AG08395 (cell line): ENCODE measurements at regions not wholly inside any gene's neighbourhood (a gene's known extent, or its start where the extent isn't known, plus 50 kb on each side); places are given as distances from the start of the nearest gene placed in this dataset.

Experiments
- DNase-seq: peaks from one replicate; pipeline ENCODE4 v3.0.0; 2012; ENCODE audit warnings: mixed read lengths, low spot score

DNA sequence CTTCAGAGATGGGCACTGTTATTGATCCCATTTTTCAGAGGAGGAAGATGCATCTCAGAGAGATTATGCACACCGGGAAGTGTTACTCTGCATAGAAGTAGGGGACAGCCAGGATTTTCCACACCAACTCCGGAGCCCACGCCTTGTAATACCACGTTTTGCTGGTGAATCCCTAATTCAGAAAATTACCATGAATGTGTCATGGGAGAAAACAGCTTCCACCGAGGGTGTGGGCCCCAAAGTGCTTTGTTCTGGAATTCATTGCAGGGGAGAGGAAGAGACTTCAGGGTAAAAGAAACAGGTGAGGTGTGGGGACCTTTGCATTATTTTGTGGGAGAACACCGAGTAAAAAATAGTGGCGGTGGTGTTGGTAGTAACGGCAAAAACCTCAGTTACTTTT lies 1051.4 kb upstream of the RBFOX1 start:
- no peak for DNase-seq

GRCh38 chr16:6280055-6280454 lies 1052.6 kb upstream of the RBFOX1 start:
- no peak for DNase-seq

DNA sequence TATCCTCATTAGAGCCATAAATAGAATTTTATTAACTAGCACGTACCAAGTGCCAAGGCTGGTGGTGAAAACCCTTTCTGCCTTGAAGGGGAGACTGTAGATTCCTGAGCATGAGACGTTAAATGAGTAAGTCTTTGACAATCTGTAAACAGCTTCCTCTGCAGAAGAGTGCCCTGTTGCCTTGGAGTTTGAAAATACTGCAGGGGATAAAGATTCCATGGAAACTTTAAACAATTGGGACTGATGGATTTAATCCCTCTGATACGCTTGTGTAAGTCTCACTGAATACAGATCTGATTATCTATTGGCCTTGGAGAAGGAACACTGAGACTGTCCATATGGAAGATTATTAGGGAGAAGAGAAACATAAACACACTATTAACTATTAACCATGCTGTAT lies 1053.4 kb upstream of the RBFOX1 start:
- no peak for DNase-seq

DNA sequence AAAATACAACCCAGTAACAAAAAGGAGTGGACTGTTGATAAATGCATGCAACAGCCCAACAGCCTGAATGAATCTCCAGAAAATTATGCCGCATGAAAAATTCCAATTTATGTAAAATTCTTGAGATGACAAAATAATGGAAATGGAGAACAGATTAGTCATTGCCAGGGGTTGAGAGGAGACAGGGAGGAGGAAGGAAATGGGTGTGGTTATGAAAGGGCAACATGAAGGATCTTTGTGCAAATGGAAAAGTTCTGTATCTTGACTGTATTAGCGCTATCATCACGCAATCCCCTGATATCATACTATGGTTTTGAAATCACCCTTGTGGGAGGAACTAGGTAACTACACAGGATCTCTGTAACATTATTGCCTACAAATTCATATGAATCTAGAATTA lies 1058.3 kb upstream of the RBFOX1 start:
- no peak for DNase-seq

GRCh38 chr16:6267682-6268081 lies 1065.0 kb upstream of the RBFOX1 start:
- DNase-seq: no peak

DNA sequence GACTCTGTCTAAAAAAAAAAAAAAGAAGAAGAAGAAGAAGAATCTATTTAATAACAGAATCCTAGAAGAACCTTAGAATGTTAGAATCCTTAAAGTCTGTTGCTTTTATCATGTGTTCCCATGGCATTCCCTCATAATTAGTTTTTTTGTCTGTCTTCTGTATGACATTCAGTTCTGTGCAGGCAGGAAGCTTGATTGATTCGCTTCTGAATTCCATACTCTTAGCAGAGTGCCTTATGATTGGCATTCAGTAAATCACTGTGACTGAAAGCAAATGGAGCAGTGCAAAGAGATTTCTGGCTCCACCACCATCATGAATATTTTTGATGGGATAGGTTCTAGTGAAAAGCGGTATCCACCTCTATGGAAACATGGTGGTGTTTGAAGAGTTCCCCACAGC lies 1065.9 kb upstream of the RBFOX1 start:
- no peak for DNase-seq

- DNase-seq: no peak
These were observed 1066.7 kb upstream of the RBFOX1 start for GRCh38 chr16:6265968-6266367.

- no peak for DNase-seq
These were observed 1074.6 kb upstream of the RBFOX1 start for GRCh38 chr16:6258056-6258455.

DNA sequence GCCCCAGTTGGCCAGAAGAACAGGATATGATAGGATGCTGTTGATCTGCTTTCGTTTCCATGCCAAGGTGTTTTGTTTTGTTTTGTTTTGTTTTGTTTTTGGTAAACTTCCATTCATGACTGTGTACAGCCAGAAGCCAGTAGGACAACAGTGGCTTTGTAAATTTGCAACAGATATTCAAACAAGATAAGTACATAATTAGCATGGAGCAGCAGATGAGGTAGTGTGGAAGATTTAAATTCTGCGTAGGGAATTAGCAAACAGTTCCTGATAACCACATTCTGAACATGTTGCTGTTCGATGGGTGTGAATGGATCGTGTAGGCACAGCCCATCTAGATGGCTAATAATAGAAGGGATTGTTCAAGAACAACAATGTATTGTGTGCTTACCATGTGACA lies 1080.1 kb upstream of the RBFOX1 start:
- DNase-seq: no peak

DNA sequence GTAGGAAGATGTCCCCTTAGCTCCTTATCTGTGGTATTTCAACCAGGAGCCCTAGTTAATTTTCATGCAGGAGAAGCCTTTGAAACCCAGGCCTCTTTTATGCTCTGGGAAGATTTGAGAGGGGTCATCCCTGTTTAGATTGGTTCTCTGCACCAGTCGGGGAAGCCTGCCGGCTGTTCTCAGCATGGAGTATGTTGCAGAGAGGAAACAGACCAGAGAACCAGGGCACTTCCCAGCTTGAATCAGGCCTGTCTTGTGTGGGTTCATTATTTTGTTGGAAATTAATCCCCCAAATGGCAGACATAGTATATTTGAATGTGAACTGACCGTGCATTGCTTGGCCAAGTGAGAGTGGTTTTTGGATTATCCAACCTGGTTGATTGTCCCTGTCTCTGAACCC lies 1082.1 kb upstream of the RBFOX1 start:
- DNase-seq: no peak

DNA sequence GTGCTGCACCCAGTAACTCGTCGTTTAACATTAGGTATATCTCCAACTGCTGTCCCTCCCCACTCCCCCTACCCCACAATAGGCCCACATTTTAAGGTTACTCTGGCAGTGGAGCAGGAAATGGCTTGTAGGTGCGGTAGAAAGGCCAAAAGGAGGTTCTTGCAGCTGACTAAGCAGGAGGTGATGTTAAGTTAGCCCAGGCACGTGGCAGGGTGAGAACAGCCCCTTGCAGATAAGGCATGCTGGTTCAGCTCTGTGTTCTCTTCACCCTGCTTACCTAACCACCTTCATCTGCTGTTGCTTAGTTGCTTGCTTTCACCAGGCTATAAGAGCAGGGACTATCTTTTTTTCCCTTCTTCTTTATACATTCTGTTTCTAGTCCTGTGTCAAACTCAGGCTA lies 1082.8 kb upstream of the RBFOX1 start:
- DNase-seq: no peak

GRCh38 chr16:6248199-6248598 lies 1084.4 kb upstream of the RBFOX1 start:
- DNase-seq: no peak

- DNase-seq: no peak
These were observed 1084.9 kb upstream of the RBFOX1 start for GRCh38 chr16:6247775-6248174.

- no peak for DNase-seq
These were observed 1085.5 kb upstream of the RBFOX1 start for GRCh38 chr16:6247150-6247549.

GRCh38 chr16:6246266-6246665 lies 1086.4 kb upstream of the RBFOX1 start:
- no peak for DNase-seq

GRCh38 chr16:6232056-6232455 lies 1100.6 kb upstream of the RBFOX1 start:
- no peak for DNase-seq

DNA sequence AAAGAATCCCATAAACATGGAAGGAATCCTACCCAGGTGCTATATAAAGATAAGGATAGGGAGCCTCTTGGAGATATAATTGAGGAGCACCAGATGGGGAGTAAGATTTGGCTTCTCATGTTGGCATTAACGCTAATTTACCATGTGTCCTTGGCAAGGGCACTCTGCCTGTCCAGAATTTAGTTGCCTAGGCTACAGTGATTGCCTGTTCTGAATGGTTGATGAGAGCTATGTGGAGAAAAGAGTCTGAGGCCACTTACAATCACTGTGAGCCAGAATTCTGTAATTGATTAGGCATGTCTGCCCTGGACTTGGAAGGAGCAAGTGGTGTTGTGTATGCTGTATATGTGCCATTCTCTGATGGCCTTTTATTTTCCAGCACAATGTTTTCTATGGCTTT lies 1101.2 kb upstream of the RBFOX1 start:
- DNase-seq: no peak

- DNase-seq: no peak
These were observed 1103.5 kb upstream of the RBFOX1 start for GRCh38 chr16:6229186-6229585.

DNA sequence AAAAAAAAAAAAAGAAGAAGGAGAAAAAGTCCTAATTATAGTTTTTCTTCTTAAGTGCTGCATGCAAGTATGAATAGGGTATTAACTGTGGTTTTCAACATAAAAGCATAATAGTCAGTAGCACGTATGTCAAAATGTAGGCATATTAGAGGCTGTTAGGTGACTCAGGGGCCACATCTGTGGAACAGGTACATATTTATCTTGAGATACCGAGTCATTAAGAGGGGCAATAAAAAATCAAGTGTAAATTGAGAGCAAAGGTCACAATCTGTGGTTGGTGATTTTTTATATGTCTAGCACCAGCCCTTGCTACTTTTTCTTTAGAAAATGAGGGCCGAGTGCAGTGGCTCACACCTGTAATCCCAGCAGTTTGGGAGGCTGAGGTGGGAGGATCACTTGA lies 1113.8 kb upstream of the RBFOX1 start:
- no peak for DNase-seq

- DNase-seq: no peak
These were observed 1115.8 kb upstream of the RBFOX1 start for GRCh38 chr16:6216836-6217235.

- DNase-seq: no peak
These were observed 1114.0 kb upstream of the EEF2KMT start for GRCh38 chr16:6211644-6212043.

DNA sequence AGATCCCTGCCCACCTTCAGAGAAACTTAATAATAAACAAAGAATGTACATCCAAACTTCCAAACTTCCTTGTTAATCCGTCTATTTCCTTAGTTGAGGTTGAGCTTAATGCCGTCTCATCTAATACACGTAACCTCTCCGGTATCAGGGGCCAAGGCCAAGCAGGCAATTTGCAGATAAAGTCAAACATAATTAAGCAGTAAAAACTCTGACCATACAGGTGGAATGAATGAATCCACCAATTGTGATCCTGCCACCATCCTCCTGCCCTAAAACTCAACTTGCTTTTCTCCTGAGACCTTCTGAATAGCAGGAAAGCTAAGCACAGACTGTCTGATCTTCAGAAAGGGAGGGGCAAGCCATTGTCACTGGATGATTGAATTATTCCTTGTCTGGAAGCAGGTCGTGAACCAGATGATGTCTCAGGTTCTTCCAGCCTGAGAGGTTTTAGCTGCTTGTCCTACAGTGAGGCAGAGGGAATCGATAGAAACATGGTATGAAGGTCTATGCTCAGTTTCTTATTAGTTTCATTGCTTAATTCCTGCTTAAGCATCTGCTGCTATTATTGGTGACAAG lies 1111.8 kb upstream of the EEF2KMT start:
- DNase-seq: no peak

DNA sequence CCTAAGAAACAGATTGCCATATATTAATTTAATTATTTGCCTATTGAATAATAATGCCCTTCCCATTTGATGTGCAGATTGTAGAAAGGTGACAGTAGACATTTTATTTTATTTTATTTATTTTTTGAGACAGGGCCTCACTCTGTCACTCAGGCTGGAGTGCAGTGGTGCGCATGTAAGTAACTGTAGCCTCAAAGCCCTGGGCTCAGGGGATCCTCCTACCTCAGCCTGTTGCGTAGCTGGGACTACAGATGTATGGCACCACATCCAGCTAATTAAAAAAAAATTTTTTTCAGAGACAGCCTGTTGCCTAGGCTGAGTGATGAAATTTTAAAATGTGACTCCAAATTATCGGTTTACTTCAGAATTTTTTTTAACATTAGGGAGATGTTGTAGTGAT lies 1110.0 kb upstream of the EEF2KMT start:
- no peak for DNase-seq

DNA sequence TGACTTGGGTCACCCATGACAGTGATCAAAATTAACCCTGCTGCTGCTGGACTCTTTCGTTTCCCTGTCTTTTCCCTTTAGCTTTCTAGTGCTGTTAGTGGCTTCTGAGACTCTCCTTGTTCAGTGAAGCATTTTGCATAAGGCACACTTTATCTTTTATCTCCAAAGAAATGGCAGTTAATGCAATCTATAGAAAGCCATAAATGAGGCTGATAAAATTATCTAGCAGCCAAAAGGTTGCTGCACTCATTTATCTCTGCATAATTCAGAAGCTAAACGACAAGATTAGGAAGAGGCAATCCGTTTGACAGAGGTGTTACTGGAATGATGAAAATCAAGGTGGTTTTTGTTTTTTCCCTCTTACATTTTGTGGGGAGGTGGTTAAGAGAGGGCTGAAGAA lies 1109.5 kb upstream of the EEF2KMT start:
- DNase-seq: no peak

DNA sequence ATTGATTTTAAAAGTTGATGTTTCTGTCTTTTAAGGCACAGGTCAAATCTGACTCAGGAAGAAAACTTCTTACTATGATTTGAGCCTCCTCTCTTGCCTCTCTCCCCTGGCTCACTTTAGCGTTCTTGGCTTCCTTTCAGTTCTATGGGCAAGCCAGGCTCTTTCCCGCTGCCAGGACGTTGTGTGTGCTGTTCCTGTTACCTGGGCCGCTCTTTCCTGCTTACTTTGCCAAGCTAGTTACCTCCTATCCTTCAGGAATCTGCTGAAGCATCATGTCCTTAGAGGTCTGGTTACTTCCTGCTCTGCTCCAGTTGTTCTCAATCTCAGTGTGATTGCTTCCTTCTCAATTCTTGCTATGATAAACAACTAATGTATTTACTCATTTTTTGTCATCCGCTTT lies 1108.5 kb upstream of the EEF2KMT start:
- no peak for DNase-seq
